NCI-H1048 (cell line): ENCODE measurements at regions not wholly inside any gene's neighbourhood (a gene's known extent, or its start where the extent isn't known, plus 50 kb on each side); places are given as distances from the start of the nearest gene placed in this dataset.

Source experiments
- DNase-seq: peaks from one replicate; lab custom pipeline; 2025; lab: John Stamatoyannopoulos, UW

GRCh38 chr18:56278421-56279003 lies 359.9 kb downstream of the TXNL1 start:
- DNase-seq, result no peak

GRCh38 chr18:56276466-56276865 lies 361.9 kb downstream of the TXNL1 start:
- no peak for DNase-seq

- no peak for DNase-seq
These were observed 364.7 kb downstream of the TXNL1 start for GRCh38 chr18:56273541-56274219.

GRCh38 chr18:56270671-56271250 lies 367.6 kb downstream of the TXNL1 start:
- no peak for DNase-seq

- DNase-seq, result no peak
These were observed 368.4 kb downstream of the TXNL1 start for GRCh38 chr18:56269958-56270357.

GRCh38 chr18:56268952-56269351 lies 369.4 kb downstream of the TXNL1 start:
- no peak for DNase-seq

- no peak for DNase-seq
These were observed 371.1 kb downstream of the TXNL1 start for GRCh38 chr18:56267334-56267733.

GRCh38 chr18:56258178-56258577 lies 380.2 kb downstream of the TXNL1 start:
- DNase-seq, result no peak

- DNase-seq, result no peak
These were observed 381.2 kb downstream of the TXNL1 start for GRCh38 chr18:56257205-56257604.

- no peak for DNase-seq
These were observed 381.7 kb downstream of the TXNL1 start for GRCh38 chr18:56256659-56257058.

- DNase-seq, result no peak
These were observed 383.0 kb downstream of the TXNL1 start for GRCh38 chr18:56255381-56255780.

GRCh38 chr18:56252456-56252855 lies 385.9 kb downstream of the TXNL1 start:
- DNase-seq, result no peak

GRCh38 chr18:56248610-56249235 lies 389.7 kb downstream of the TXNL1 start:
- no peak for DNase-seq

- no peak for DNase-seq
These were observed 391.5 kb downstream of the TXNL1 start for GRCh38 chr18:56246916-56247315.

GRCh38 chr18:56245866-56246580 lies 392.4 kb downstream of the TXNL1 start:
- no peak for DNase-seq

GRCh38 chr18:56240405-56240804 lies 398.0 kb downstream of the TXNL1 start:
- DNase-seq, result no peak

GRCh38 chr18:56238576-56238975 lies 399.8 kb downstream of the TXNL1 start:
- no peak for DNase-seq

GRCh38 chr18:56235481-56236013 lies 402.8 kb downstream of the TXNL1 start:
- DNase-seq, result no peak

GRCh38 chr18:56235071-56235470 lies 403.3 kb downstream of the TXNL1 start:
- no peak for DNase-seq

- DNase-seq, result no peak
These were observed 404.8 kb downstream of the TXNL1 start for GRCh38 chr18:56233595-56233994.

- DNase-seq, result no peak
These were observed 412.4 kb downstream of the TXNL1 start for GRCh38 chr18:56226025-56226424.
